Tibial nerve (tissue), 4 donors: ENCODE measurements at regions not wholly inside any gene's neighbourhood (a gene's known extent, or its start where the extent isn't known, plus 50 kb on each side); places are given as distances from the start of the nearest gene placed in this dataset.

Experiments
- DNase-seq, 2 donors: peaks; one replicate each; pipeline ENCODE4 v3.0.0-alpha.2; 2019; ENCODE audit warnings: low spot score in 2 of 2
- H3K27ac ChIP-seq, 4 donors: fragments of 200-600 bp; sonication (generic) in 3 of 4; one replicate each; pipeline ENCODE4 v1.5.1; 2017 to 2019; ENCODE audit warnings: mild to moderate bottlenecking in 1 of 4
- H3K27me3 ChIP-seq, 2 donors: fragments of 200-600 bp; sonication (generic) in 1 of 2; one replicate each; pipeline versions ENCODE4 v1.5.1 to v1.6.0; 2017 to 2019
- H3K36me3 ChIP-seq, 3 donors: fragments of 200-600 bp; sonication (generic); one replicate each; pipeline ENCODE4 v1.5.1; 2018 to 2019
- H3K4me1 ChIP-seq, 4 donors: fragments of 200-600 bp; sonication (generic) in 3 of 4; one replicate each; pipeline ENCODE4 v1.5.1; 2017 to 2019
- H3K4me3 ChIP-seq, 4 donors: fragments of 200-600 bp; sonication (generic) in 3 of 4; one replicate each; pipeline ENCODE4 v1.5.1; 2017 to 2019; ENCODE audit warnings: mild to moderate bottlenecking in 1 of 4, moderate library complexity in 1 of 4
- H3K9me3 ChIP-seq, 4 donors: fragments of 200-600 bp; sonication (generic) in 3 of 4; one replicate each; pipeline ENCODE4 v1.5.1; 2017 to 2019
- EP300 ChIP-seq, 2 donors: sonication (generic); formaldehyde crosslinking; IDR thresholded peaks; one replicate each; pipeline ENCODE4 v1.6.1; 2017; ENCODE audit warnings: antibody characterized with exemption in 2 of 2, mild to moderate bottlenecking in 1 of 2
- POLR2A ChIP-seq, 2 donors: fragments of 450-650 bp; IDR thresholded peaks; one replicate each; pipeline ENCODE4 v1.6.1; 2017; ENCODE audit warnings: antibody characterized with exemption in 2 of 2, mild to moderate bottlenecking in 2 of 2, moderate library complexity in 2 of 2
- WGBS, 2 donors: methylation state at CpG; one replicate each; pipeline ENCODE4 v1.1.5; 2018; 5-methylcytosine and 5-hydroxymethylcytosine counted together
- TF ChIP-seq, protein P1 (sequence below), 5 experiments: fragments of 200-600 bp in 3 of 5; fragments of 450-650 bp in 2 of 5; sonication (generic) in 3 of 5; IDR thresholded peaks; one replicate each; pipeline ENCODE4 v1.5.1; 2016 to 2019; ENCODE audit warnings: antibody characterized with exemption in 5 of 5, mild to moderate bottlenecking in 3 of 5, moderate library complexity in 2 of 5

- peaks cover 0 to 25% (median 9%) of the 10 kb centered on the region in 4 donors for H3K4me1 ChIP-seq
- H3K27me3 ChIP-seq = peaks cover 0 to 25% of the 10 kb centered on the region in 2 donors
- H3K4me3 ChIP-seq = no peak overlapping the region
- 65 to 71% methylated on average over 6 of the region's 6 CpGs for WGBS, 2 donors
- TF ChIP-seq EP300 (IDR thresholded peaks at IDR 0.05) (no peak), POLR2A (IDR thresholded peaks at IDR 0.05) (no peak)
- TF ChIP-seq, protein P1, sequence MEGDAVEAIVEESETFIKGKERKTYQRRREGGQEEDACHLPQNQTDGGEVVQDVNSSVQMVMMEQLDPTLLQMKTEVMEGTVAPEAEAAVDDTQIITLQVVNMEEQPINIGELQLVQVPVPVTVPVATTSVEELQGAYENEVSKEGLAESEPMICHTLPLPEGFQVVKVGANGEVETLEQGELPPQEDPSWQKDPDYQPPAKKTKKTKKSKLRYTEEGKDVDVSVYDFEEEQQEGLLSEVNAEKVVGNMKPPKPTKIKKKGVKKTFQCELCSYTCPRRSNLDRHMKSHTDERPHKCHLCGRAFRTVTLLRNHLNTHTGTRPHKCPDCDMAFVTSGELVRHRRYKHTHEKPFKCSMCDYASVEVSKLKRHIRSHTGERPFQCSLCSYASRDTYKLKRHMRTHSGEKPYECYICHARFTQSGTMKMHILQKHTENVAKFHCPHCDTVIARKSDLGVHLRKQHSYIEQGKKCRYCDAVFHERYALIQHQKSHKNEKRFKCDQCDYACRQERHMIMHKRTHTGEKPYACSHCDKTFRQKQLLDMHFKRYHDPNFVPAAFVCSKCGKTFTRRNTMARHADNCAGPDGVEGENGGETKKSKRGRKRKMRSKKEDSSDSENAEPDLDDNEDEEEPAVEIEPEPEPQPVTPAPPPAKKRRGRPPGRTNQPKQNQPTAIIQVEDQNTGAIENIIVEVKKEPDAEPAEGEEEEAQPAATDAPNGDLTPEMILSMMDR (IDR thresholded peaks at IDR 0.05) = no peak
- DNase-seq = no peak
- H3K27ac ChIP-seq = peak overlapping the region in 1 of 4 donors; percentile 89
- no peaks in the 10 kb centered on the region for H3K9me3 ChIP-seq
- no peaks in the 10 kb centered on the region for H3K36me3 ChIP-seq
Measured at GRCh38 chr7:140232957-140233917, 56.5 kb upstream of the KDM7A start.

- Histone ChIP-seq H3K36me3 (no peaks in the 10 kb centered on the region), H3K4me3 (peak overlapping the region in 3 of 4 donors; percentile 38 to 55 (median 54)), H3K27ac (peak overlapping the region in 2 of 4 donors; percentile 45 to 89), H3K27me3 (peaks cover 0 to 25% of the 10 kb centered on the region in 2 donors), H3K4me1 (peaks cover 0 to 25% (median 9%) of the 10 kb centered on the region in 4 donors), H3K9me3 (no peaks in the 10 kb centered on the region)
- no peak for DNase-seq
- TF ChIP-seq, protein P1 (IDR thresholded peaks at IDR 0.05) = no peak
- 48 to 55% methylated on average over 13 of the region's 13 CpGs for WGBS, 2 donors
Measured at GRCh38 chr7:140231771-140232491, 55.1 kb upstream of the KDM7A start.

DNA sequence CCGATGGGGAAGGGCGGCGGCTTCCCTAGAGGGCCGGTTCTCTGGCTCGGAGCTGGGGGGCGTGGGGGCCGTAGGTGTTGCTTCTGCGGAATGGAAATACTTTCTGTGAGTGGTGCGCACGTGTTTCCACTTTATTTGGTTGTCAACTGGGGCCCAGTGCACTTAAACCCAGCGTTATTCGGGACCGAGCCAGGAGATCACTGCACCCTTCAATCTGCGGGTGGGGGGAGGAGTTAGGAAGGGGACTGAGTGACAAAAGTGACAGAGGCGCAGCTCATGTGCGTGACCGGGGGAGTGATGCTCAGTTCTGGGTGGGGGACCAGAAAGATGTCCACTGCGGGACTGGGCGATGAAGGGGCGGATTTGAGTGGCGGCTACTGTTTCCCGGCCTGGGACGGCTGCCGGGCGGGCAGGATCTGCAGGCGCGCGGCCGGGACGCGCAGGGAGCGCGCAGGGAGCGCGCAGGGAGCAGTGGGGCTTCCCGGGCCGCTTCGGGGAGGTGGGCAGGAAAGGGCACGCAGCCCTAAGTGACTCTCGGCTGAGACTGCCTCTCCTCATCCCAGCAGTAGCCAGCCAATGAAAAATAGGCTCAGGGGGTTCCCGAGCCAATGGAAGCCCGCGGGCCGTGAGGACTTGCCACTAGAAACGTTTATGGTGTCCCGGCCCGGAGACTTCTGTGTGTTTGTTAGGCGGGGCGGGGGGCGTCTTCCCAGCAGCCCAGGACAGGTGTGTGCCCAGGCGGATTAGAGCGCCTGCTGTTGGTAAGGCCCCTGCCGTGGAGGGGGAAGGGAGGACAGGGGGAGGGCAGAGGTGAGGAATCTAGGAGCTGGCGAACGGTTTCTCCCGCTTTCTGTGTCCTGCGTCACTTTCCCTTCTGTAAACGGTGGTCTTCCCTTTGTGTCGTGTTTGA, 54.3 kb upstream of the KDM7A start:
- H3K4me3 ChIP-seq = peak overlapping the region; percentile 26 to 55 (median 46)
- no peak for TF ChIP-seq POLR2A (IDR thresholded peaks at IDR 0.05)
- TF ChIP-seq, protein P1 (IDR thresholded peaks at IDR 0.05) = no peak
- TF ChIP-seq EP300 (IDR thresholded peaks at IDR 0.05) = no peak
- WGBS, 2 donors = 2 to 3% methylated on average over 35 to 51 of the region's 59 CpGs
- DNase-seq = peak in 1 of 2 donors; percentile 23
- H3K27ac ChIP-seq = peak overlapping the region in 3 of 4 donors; percentile 45 to 89 (median 52)
- H3K27me3 ChIP-seq = peaks cover 0 to 25% of the 10 kb centered on the region in 2 donors
- peaks cover 0 to 25% (median 9%) of the 10 kb centered on the region in 4 donors for H3K4me1 ChIP-seq
- no peaks in the 10 kb centered on the region for H3K9me3 ChIP-seq
- H3K36me3 ChIP-seq = no peaks in the 10 kb centered on the region

GRCh38 chr7:140230516-140230860, 53.7 kb upstream of the KDM7A start:
- H3K4me3 ChIP-seq = peak overlapping the region; percentile 26 to 55 (median 46)
- no peak for DNase-seq
- no peaks in the 10 kb centered on the region for H3K36me3 ChIP-seq
- peaks cover 0 to 25% of the 10 kb centered on the region in 2 donors for H3K27me3 ChIP-seq
- TF ChIP-seq EP300 (IDR thresholded peaks at IDR 0.05) (no peak), POLR2A (IDR thresholded peaks at IDR 0.05) (no peak)
- TF ChIP-seq, protein P1 (IDR thresholded peaks at IDR 0.05) = no peak
- peak overlapping the region in 3 of 4 donors; percentile 45 to 89 (median 52) for H3K27ac ChIP-seq
- 1% methylated on average over 39 of the region's 57 CpGs; no CpG with 5 or more reads in 1 of the 2 donors for WGBS, 2 donors
- H3K4me1 ChIP-seq = peaks cover 0 to 25% (median 11%) of the 10 kb centered on the region in 4 donors
- H3K9me3 ChIP-seq = no peaks in the 10 kb centered on the region
